ENCODE measurements at regions not wholly inside any gene's neighbourhood (a gene's known extent, or its start where the extent isn't known, plus 50 kb on each side); places are given as distances from the start of the nearest gene placed in this dataset.

- Histone ChIP-seq H3K27ac (ENCODE audit: control insufficient read depth, insufficient read depth, low read length) (no peak overlapping the region), H3K4me2 (ENCODE audit: control insufficient read depth, extremely low read depth, insufficient read depth, low read depth, low read length) (no peak overlapping the region), H3K4me1 (ENCODE audit: control insufficient read depth, extremely low read depth, insufficient read depth, low read length) (no peaks in the 10 kb centered on the region), H3K79me2 (ENCODE audit: control insufficient read depth, insufficient read depth, low read length) (no peaks in the 10 kb centered on the region), H3K4me3 (ENCODE audit: control insufficient read depth in 2 of 3, extremely low read depth in 1 of 3, insufficient read depth in 2 of 3, low read depth in 1 of 3, low read length in 3 of 3) (no peak overlapping the region), H3K9me3 (ENCODE audit: control insufficient read depth, low read depth, low read length) (no peaks in the 10 kb centered on the region), H4K20me1 (ENCODE audit: control insufficient read depth, extremely low read depth, insufficient read depth, low read length) (no peaks in the 10 kb centered on the region), H3K27me3 (ENCODE audit: control insufficient read depth, extremely low read depth, insufficient read depth, low read length) (no peaks in the 10 kb centered on the region), H3K9ac (ENCODE audit: control insufficient read depth, extremely low read depth, insufficient read depth, low read length) (no peak overlapping the region), H2AFZ (ENCODE audit: control insufficient read depth, low read length) (no peak overlapping the region), H3K9me1 (ENCODE audit: control insufficient read depth, extremely low read depth, insufficient read depth, low read length) (no peaks in the 10 kb centered on the region), H3K36me3 (ENCODE audit: control insufficient read depth in 2 of 2, extremely low read depth in 1 of 2, insufficient read depth in 2 of 2, low read length in 2 of 2) (no peaks in the 10 kb centered on the region)
- FAIRE-seq (no peak), DNase-seq (ENCODE audit: low read depth, low spot score) (no peak)
- dilution Hi-C loops (cut with MboI; ENCODE audit: extremely low pct_ligation_motif_present, low sequenced_read_pairs), result no loop called here
- no peak for TF ChIP-seq CTCF (optimal IDR thresholded peaks at IDR 0.05 in 1 of 3, IDR thresholded peaks at IDR 0.05 in 1 of 3, conservative IDR thresholded peaks at IDR 0.05 in 1 of 3; ENCODE audit: extremely low read depth in 1 of 3, insufficient read depth in 2 of 3, low read length in 3 of 3)
- TF ChIP-seq EZH2 (IDR thresholded peaks at IDR 0.05; ENCODE audit: low read length), result no peak
Measured at GRCh38 chr16:25608002-25608401, 83.8 kb upstream of the HS3ST4 start.

DNA sequence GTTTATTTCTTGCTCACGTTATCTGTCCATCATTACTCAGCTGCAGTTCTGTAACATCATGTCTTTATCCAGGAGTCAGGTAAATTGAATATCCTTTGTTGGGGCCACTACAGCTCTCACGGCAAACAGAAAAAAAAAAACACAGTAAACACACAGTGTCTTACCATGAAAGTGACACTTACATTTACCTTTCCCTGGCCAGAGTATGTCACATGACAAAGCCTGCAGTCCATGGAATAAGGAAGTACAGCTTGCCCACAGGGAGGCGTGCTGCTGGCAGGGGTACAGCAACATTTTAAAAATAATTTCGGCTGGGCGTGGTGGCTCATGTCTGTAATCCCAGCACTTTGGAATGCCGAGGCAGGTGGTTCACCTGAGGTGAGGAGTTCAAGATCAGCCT is 85.7 kb upstream of the HS3ST4 start:
- Histone ChIP-seq H3K36me3 (ENCODE audit: control insufficient read depth in 2 of 2, extremely low read depth in 1 of 2, insufficient read depth in 2 of 2, low read length in 2 of 2) (no peaks in the 10 kb centered on the region), H3K79me2 (ENCODE audit: control insufficient read depth, insufficient read depth, low read length) (no peaks in the 10 kb centered on the region), H3K4me1 (ENCODE audit: control insufficient read depth, extremely low read depth, insufficient read depth, low read length) (no peaks in the 10 kb centered on the region), H2AFZ (ENCODE audit: control insufficient read depth, low read length) (no peak overlapping the region), H4K20me1 (ENCODE audit: control insufficient read depth, extremely low read depth, insufficient read depth, low read length) (no peaks in the 10 kb centered on the region), H3K9ac (ENCODE audit: control insufficient read depth, extremely low read depth, insufficient read depth, low read length) (no peak overlapping the region), H3K9me3 (ENCODE audit: control insufficient read depth, low read depth, low read length) (no peaks in the 10 kb centered on the region), H3K9me1 (ENCODE audit: control insufficient read depth, extremely low read depth, insufficient read depth, low read length) (no peaks in the 10 kb centered on the region), H3K4me3 (ENCODE audit: control insufficient read depth in 2 of 3, extremely low read depth in 1 of 3, insufficient read depth in 2 of 3, low read depth in 1 of 3, low read length in 3 of 3) (no peak overlapping the region), H3K27me3 (ENCODE audit: control insufficient read depth, extremely low read depth, insufficient read depth, low read length) (no peaks in the 10 kb centered on the region), H3K27ac (ENCODE audit: control insufficient read depth, insufficient read depth, low read length) (no peak overlapping the region), H3K4me2 (ENCODE audit: control insufficient read depth, extremely low read depth, insufficient read depth, low read depth, low read length) (no peak overlapping the region)
- FAIRE-seq (no peak), DNase-seq (ENCODE audit: low read depth, low spot score) (no peak)
- TF ChIP-seq EZH2 (IDR thresholded peaks at IDR 0.05; ENCODE audit: low read length) (no peak), CTCF (optimal IDR thresholded peaks at IDR 0.05 in 1 of 3, IDR thresholded peaks at IDR 0.05 in 1 of 3, conservative IDR thresholded peaks at IDR 0.05 in 1 of 3; ENCODE audit: extremely low read depth in 1 of 3, insufficient read depth in 2 of 3, low read length in 3 of 3) (no peak)
- dilution Hi-C loops (cut with MboI; ENCODE audit: extremely low pct_ligation_motif_present, low sequenced_read_pairs), result no loop called here

Measured in keratinocyte (primary cell).